ENCODE measurements at regions not wholly inside any gene's neighbourhood (a gene's known extent, or its start where the extent isn't known, plus 50 kb on each side); places are given as distances from the start of the nearest gene placed in this dataset.

- no peak for DNase-seq (ENCODE audit: low read depth)
Measured at GRCh38 chr14:86521031-86521730, 991.2 kb downstream of the FLRT2 start.

- no peak for DNase-seq (ENCODE audit: low read depth)
Measured at GRCh38 chr14:86518298-86518697, 988.4 kb downstream of the FLRT2 start.

GRCh38 chr14:86515195-86515594 lies 985.3 kb downstream of the FLRT2 start:
- no peak for DNase-seq (ENCODE audit: low read depth)

GRCh38 chr14:86513564-86513963 lies 983.6 kb downstream of the FLRT2 start:
- no peak for DNase-seq (ENCODE audit: low read depth)

- DNase-seq (ENCODE audit: low read depth): no peak
Measured at GRCh38 chr14:86513056-86513455, 983.1 kb downstream of the FLRT2 start.

- no peak for DNase-seq (ENCODE audit: low read depth)
Measured at GRCh38 chr14:86510491-86510890, 980.5 kb downstream of the FLRT2 start.

- DNase-seq (ENCODE audit: low read depth): no peak
Measured at GRCh38 chr14:86505808-86506207, 975.9 kb downstream of the FLRT2 start.

GRCh38 chr14:86501611-86502010 lies 971.7 kb downstream of the FLRT2 start:
- DNase-seq (ENCODE audit: low read depth): no peak

- DNase-seq (ENCODE audit: low read depth): no peak
Measured at GRCh38 chr14:86491743-86492142, 961.8 kb downstream of the FLRT2 start.

- no peak for DNase-seq (ENCODE audit: low read depth)
Measured at GRCh38 chr14:86481104-86481503, 951.2 kb downstream of the FLRT2 start.

GRCh38 chr14:86464341-86464740 lies 934.4 kb downstream of the FLRT2 start:
- DNase-seq (ENCODE audit: low read depth): no peak

- no peak for DNase-seq (ENCODE audit: low read depth)
Measured at GRCh38 chr14:86462193-86462753, 932.3 kb downstream of the FLRT2 start.

- no peak for DNase-seq (ENCODE audit: low read depth)
Measured at GRCh38 chr14:86457481-86458135, 927.7 kb downstream of the FLRT2 start.

GRCh38 chr14:86450085-86450484 lies 920.1 kb downstream of the FLRT2 start:
- no peak for DNase-seq (ENCODE audit: low read depth)

GRCh38 chr14:86442135-86442534 lies 912.2 kb downstream of the FLRT2 start:
- no peak for DNase-seq (ENCODE audit: low read depth)

GRCh38 chr14:86430853-86431252 lies 900.9 kb downstream of the FLRT2 start:
- DNase-seq (ENCODE audit: low read depth): no peak

- DNase-seq (ENCODE audit: low read depth): no peak
Measured at GRCh38 chr14:86423214-86423613, 893.3 kb downstream of the FLRT2 start.

- no peak for DNase-seq (ENCODE audit: low read depth)
Measured at GRCh38 chr14:86420131-86420530, 890.2 kb downstream of the FLRT2 start.

GRCh38 chr14:86414146-86414545 lies 884.2 kb downstream of the FLRT2 start:
- DNase-seq (ENCODE audit: low read depth): no peak

- DNase-seq (ENCODE audit: low read depth): no peak
Measured at GRCh38 chr14:86404989-86405649, 875.2 kb downstream of the FLRT2 start.

GRCh38 chr14:86404425-86404824 lies 874.5 kb downstream of the FLRT2 start:
- DNase-seq (ENCODE audit: low read depth): no peak

- DNase-seq (ENCODE audit: low read depth): no peak
Measured at GRCh38 chr14:86402545-86402944, 872.6 kb downstream of the FLRT2 start.

GRCh38 chr14:86391085-86391484 lies 861.1 kb downstream of the FLRT2 start:
- DNase-seq (ENCODE audit: low read depth): no peak
